WERI-Rb-1 (cell line): ENCODE measurements at regions not wholly inside any gene's neighbourhood (a gene's known extent, or its start where the extent isn't known, plus 50 kb on each side); places are given as distances from the start of the nearest gene placed in this dataset.

Experiments
- DNase-seq: peaks from one replicate; pipeline ENCODE4 v3.0.0-alpha.2; 2020
- H3K27ac ChIP-seq: fragments of 250-450 bp; sonication (Bioruptor Pico); 2 replicates; pipeline ENCODE4 v1.5.1; 2020; ENCODE audit warnings: mild to moderate bottlenecking, moderate library complexity
- H3K27me3 ChIP-seq: fragments of 250-450 bp; sonication (Bioruptor Pico); 2 replicates; pipeline ENCODE4 v1.5.1; 2021; ENCODE audit warnings: mild to moderate bottlenecking, low read depth, moderate library complexity; ENCODE audit not compliant: insufficient read depth, severe bottlenecking
- H3K36me3 ChIP-seq: fragments of 250-450 bp; sonication (Bioruptor Pico); 2 replicates; pipeline ENCODE4 v1.5.1; 2020; ENCODE audit warnings: mild to moderate bottlenecking, moderate library complexity
- H3K4me3 ChIP-seq: 2 replicates; pipeline ENCODE4 v1.5.1; 2011; ENCODE audit warnings: low read depth, mild to moderate bottlenecking, control low read depth, low read length
- H3K9me3 ChIP-seq: fragments of 250-450 bp; sonication (Bioruptor Pico); 2 replicates; pipeline ENCODE4 v1.5.1; 2021; ENCODE audit warnings: mild to moderate bottlenecking, moderate library complexity; ENCODE audit not compliant: severe bottlenecking
- CTCF ChIP-seq: IDR thresholded peaks from 2 replicates; pipeline ENCODE4 v1.5.1; 2011; ENCODE audit warnings: low read depth, mild to moderate bottlenecking, control low read depth, inconsistent platforms, low read length

- Histone ChIP-seq H3K27me3 (no peaks in the 10 kb centered on the region), H3K27ac (no peak overlapping the region), H3K36me3 (no peaks in the 10 kb centered on the region), H3K4me3 (no peak overlapping the region), H3K9me3 (no peaks in the 10 kb centered on the region)
- DNase-seq: no peak
- no peak for TF ChIP-seq CTCF
Observed at GRCh38 chr3:26245236-26245635, 377.3 kb upstream of the LRRC3B start.

- DNase-seq: no peak
- no peaks in the 10 kb centered on the region for H3K27me3 ChIP-seq
Observed at GRCh38 chr3:26246901-26247300, 375.7 kb upstream of the LRRC3B start.

GRCh38 chr3:26247712-26248111 lies 374.9 kb upstream of the LRRC3B start:
- Histone ChIP-seq H3K27me3 (no peaks in the 10 kb centered on the region), H3K9me3 (no peaks in the 10 kb centered on the region), H3K27ac (no peak overlapping the region), H3K36me3 (no peaks in the 10 kb centered on the region), H3K4me3 (no peak overlapping the region)
- DNase-seq: no peak
- TF ChIP-seq CTCF: no peak

More at GRCh38 chr3:26246901-26247300, 375.7 kb upstream of the LRRC3B start:
- TF ChIP-seq CTCF: no peak
- no peak overlapping the region for H3K4me3 ChIP-seq
- no peak overlapping the region for H3K27ac ChIP-seq
- no peaks in the 10 kb centered on the region for H3K36me3 ChIP-seq
- no peaks in the 10 kb centered on the region for H3K9me3 ChIP-seq

GRCh38 chr3:26252001-26252400 lies 370.6 kb upstream of the LRRC3B start:
- H3K36me3 ChIP-seq: no peaks in the 10 kb centered on the region

GRCh38 chr3:26256224-26256623 lies 366.3 kb upstream of the LRRC3B start:
- Histone ChIP-seq H3K27ac (no peak overlapping the region), H3K27me3 (no peaks in the 10 kb centered on the region), H3K4me3 (no peak overlapping the region), H3K9me3 (no peaks in the 10 kb centered on the region), H3K36me3 (no peaks in the 10 kb centered on the region)
- DNase-seq: no peak
- no peak for TF ChIP-seq CTCF

More at GRCh38 chr3:26252001-26252400, 370.6 kb upstream of the LRRC3B start:
- no peak overlapping the region for H3K4me3 ChIP-seq
- H3K9me3 ChIP-seq: no peaks in the 10 kb centered on the region
- no peaks in the 10 kb centered on the region for H3K27me3 ChIP-seq
- no peak overlapping the region for H3K27ac ChIP-seq
- no peak for DNase-seq
- TF ChIP-seq CTCF: no peak

- no peak for TF ChIP-seq CTCF
- no peaks in the 10 kb centered on the region for H3K36me3 ChIP-seq
- H3K9me3 ChIP-seq: no peaks in the 10 kb centered on the region
- DNase-seq: no peak
- no peak overlapping the region for H3K4me3 ChIP-seq
- peaks cover 3% of the 10 kb centered on the region for H3K27me3 ChIP-seq
- H3K27ac ChIP-seq: no peak overlapping the region
Observed at GRCh38 chr3:26259176-26259575, 363.4 kb upstream of the LRRC3B start.
